Stomach (tissue), 8 donors: ENCODE measurements at regions not wholly inside any gene's neighbourhood (a gene's known extent, or its start where the extent isn't known, plus 50 kb on each side); places are given as distances from the start of the nearest gene placed in this dataset.

Experiments
- DNase-seq, 2 donors: peaks; one replicate each; pipeline versions ENCODE4 v3.0.0 to v3.0.0-alpha.2; 2013 to 2019
- H3K27ac ChIP-seq, 5 donors: fragments of 200-600 bp in 4 of 5; sonication (generic) in 4 of 5; one replicate each; pipeline ENCODE4 v1.5.1; 2013 to 2019; ENCODE audit warnings: mild to moderate bottlenecking in 1 of 5, moderate library complexity in 1 of 5
- H3K27me3 ChIP-seq, 3 donors: fragments of 200-600 bp; sonication (generic); one replicate each; pipeline ENCODE4 v1.5.1; 2017 to 2019; ENCODE audit warnings: mixed run types in 1 of 3
- H3K36me3 ChIP-seq, 4 donors: fragments of 200-600 bp; sonication (generic); 1 replicate in 3 of 4; 2 replicates in 1 of 4; pipeline ENCODE4 v1.5.1; 2016 to 2019
- H3K4me1 ChIP-seq, 4 donors: fragments of 200-600 bp; sonication (generic); one replicate each; pipeline ENCODE4 v1.5.1; 2016 to 2019
- H3K4me3 ChIP-seq, 4 donors: fragments of 200-600 bp; sonication (generic) in 3 of 4; one replicate each; pipeline ENCODE4 v1.5.1; 2016 to 2019; ENCODE audit warnings: mild to moderate bottlenecking in 1 of 4
- H3K9me3 ChIP-seq, 4 donors: fragments of 200-600 bp; sonication (generic); one replicate each; pipeline ENCODE4 v1.5.1; 2016 to 2019
- EP300 ChIP-seq: sonication (generic); formaldehyde crosslinking; IDR thresholded peaks from one replicate; pipeline ENCODE4 v1.6.1; 2017; ENCODE audit warnings: antibody characterized with exemption
- POLR2A ChIP-seq, 4 donors: fragments of 450-650 bp; IDR thresholded peaks; one replicate each; pipeline ENCODE4 v1.6.1; 2016; ENCODE audit warnings: antibody characterized with exemption in 4 of 4, control low read depth in 2 of 4, mild to moderate bottlenecking in 1 of 4, moderate library complexity in 1 of 4
- POLR2AphosphoS5 ChIP-seq, 3 donors: sonication (generic); formaldehyde crosslinking; IDR thresholded peaks; one replicate each; pipeline ENCODE4 v1.6.1; 2016; ENCODE audit warnings: antibody characterized with exemption in 3 of 3
- WGBS, 5 donors: extraction: QIAGEN DNeasy Blood & Tissue Kit in 3 of 5; methylation state at CpG; one replicate each; pipeline versions ENCODE4 v1.1.5 to v1.1.7; 2013 to 2018; 5-methylcytosine and 5-hydroxymethylcytosine counted together
- intact Hi-C: fragments of 100-400 bp; cut with DNase I; formaldehyde crosslinking; loops from one replicate; pipeline ENCODE4 v1.15.1; 2023; ENCODE audit warnings: low total_unique reads
- TF ChIP-seq, protein P1 (sequence below), 7 experiments: fragments of 450-650 bp in 4 of 7; fragments of 200-600 bp in 3 of 7; sonication (generic) in 3 of 7; IDR thresholded peaks; one replicate each; pipeline ENCODE4 v1.5.1; 2016 to 2019; ENCODE audit warnings: antibody characterized with exemption in 7 of 7, control low read depth in 2 of 7, mild to moderate bottlenecking in 1 of 7
- donor health status: healthy with polysubstance abuse.
- donor health status: Bipolar disorder and iron deficiency.
- donor health status: healthy.

DNA sequence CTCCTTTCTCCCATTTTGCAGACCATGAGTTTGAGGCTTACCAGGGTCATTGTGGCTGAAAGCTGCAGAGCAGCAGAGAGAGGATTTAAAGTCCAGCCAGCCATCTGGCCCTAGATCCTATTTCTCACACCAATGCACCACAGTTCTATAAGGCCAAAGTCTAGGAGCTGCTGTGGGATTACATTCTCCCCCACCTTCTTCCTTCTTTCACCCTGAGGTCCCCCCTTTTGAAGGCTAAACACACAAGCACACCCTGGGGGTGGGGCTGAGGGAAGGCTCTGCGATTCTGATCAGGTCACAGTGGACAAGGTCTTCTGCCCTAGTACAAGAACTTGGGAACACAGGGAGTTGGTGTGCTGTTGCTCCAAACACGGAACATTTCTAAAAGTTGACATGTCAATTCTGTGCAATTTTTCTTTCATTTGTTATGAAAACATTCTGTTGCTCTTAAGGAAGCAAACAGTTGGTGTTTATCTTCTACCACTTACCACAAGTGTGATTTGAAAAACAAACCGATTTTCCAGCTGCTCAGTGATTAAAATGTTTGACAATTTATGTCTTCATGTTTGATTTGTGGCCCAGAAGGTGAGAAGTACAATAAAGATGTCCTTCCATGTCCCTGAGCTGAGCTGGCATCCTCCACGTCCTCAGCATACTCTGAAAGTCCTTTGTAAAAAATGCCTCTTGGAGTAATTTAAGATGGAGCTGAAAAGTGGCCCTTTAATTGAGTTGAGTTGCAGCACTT lies 271.6 kb upstream of the PPP2R2D start:
- no peaks in the 10 kb centered on the region for H3K27me3 ChIP-seq
- WGBS, 5 donors, result 16 to 35% (median 23%) methylated on average over 4 of the region's 4 CpGs
- DNase-seq, result no peak
- no peak overlapping the region for H3K4me3 ChIP-seq
- intact Hi-C loops, result no loop called here
- H3K4me1 ChIP-seq, result peaks cover 0 to 3% (median 0%) of the 10 kb centered on the region in 4 donors
- H3K36me3 ChIP-seq, result no peaks in the 10 kb centered on the region
- H3K27ac ChIP-seq, result no peak overlapping the region
- TF ChIP-seq POLR2AphosphoS5 (IDR thresholded peaks at IDR 0.05) (no peak), POLR2A (IDR thresholded peaks at IDR 0.05) (no peak), EP300 (no peak)
- TF ChIP-seq, protein P1, sequence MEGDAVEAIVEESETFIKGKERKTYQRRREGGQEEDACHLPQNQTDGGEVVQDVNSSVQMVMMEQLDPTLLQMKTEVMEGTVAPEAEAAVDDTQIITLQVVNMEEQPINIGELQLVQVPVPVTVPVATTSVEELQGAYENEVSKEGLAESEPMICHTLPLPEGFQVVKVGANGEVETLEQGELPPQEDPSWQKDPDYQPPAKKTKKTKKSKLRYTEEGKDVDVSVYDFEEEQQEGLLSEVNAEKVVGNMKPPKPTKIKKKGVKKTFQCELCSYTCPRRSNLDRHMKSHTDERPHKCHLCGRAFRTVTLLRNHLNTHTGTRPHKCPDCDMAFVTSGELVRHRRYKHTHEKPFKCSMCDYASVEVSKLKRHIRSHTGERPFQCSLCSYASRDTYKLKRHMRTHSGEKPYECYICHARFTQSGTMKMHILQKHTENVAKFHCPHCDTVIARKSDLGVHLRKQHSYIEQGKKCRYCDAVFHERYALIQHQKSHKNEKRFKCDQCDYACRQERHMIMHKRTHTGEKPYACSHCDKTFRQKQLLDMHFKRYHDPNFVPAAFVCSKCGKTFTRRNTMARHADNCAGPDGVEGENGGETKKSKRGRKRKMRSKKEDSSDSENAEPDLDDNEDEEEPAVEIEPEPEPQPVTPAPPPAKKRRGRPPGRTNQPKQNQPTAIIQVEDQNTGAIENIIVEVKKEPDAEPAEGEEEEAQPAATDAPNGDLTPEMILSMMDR (IDR thresholded peaks at IDR 0.05), result no peak
- peaks cover 0 to 10% (median 5%) of the 10 kb centered on the region in 4 donors for H3K9me3 ChIP-seq

DNA sequence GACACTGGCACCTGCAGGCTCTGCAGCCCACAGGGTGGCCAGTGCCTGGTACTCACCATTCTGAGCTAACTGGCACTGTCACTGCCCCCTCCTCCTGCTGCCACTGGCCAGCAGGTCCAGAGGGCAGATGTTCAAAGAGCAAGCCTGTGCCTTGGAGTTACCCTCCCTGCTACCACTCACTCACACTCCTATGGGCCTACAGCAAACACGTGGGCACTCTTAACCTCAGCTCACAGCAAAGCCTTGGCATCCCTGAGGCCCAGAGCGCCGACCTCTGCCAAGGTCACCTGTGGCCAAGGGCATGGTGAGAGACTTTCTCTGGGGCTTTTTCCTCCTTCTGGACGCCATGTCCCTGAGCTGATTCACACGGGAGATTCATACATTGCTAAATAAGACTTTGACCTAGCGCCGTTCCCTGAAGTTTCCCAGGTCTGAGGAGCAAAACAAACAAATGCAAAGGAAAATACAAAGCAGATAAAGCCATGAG lies 270.0 kb upstream of the PPP2R2D start:
- Histone ChIP-seq H3K27me3 (no peaks in the 10 kb centered on the region), H3K36me3 (no peaks in the 10 kb centered on the region), H3K9me3 (peaks cover 0 to 15% (median 5%) of the 10 kb centered on the region in 4 donors), H3K4me1 (peaks cover 0 to 3% (median 0%) of the 10 kb centered on the region in 4 donors), H3K4me3 (no peak overlapping the region), H3K27ac (peak overlapping the region in 3 of 5 donors; percentile 30 to 48 (median 43))
- 58 to 71% (median 59%) methylated on average over 7 of the region's 7 CpGs for WGBS, 5 donors
- TF ChIP-seq, protein P1 (IDR thresholded peaks at IDR 0.05), result no peak
- TF ChIP-seq POLR2A (IDR thresholded peaks at IDR 0.05) (no peak), POLR2AphosphoS5 (IDR thresholded peaks at IDR 0.05) (peak in 1 of 3 donors; percentile 36), EP300 (no peak)
- DNase-seq, result peak in 1 of 2 donors; percentile 58
- intact Hi-C loops, result no loop called here

DNA sequence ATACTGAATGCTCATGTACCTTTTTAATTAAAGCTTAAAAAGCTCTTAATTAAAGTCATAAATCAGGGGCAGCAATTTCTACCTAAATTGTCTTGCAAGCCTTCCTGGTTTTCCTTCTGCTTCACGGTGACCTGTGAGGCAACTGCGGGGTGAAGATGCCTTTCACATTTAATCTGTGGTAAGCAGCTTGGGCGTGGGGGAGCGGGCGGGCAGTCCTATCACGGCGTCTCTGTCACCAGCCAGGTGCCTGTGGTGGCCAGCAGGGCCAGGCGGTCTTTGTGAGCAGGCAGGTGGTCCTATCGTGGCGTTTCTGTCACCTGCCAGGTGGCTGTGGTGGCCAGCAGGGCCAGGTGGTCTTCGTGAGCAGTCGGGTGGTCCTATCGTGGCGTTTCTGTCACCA lies 269.2 kb upstream of the PPP2R2D start:
- TF ChIP-seq, protein P1 (IDR thresholded peaks at IDR 0.05), result no peak
- TF ChIP-seq EP300 (no peak), POLR2AphosphoS5 (IDR thresholded peaks at IDR 0.05) (no peak), POLR2A (IDR thresholded peaks at IDR 0.05) (no peak)
- no peaks in the 10 kb centered on the region for H3K36me3 ChIP-seq
- DNase-seq, result no peak
- H3K4me1 ChIP-seq, result peaks cover 0 to 3% (median 0%) of the 10 kb centered on the region in 4 donors
- H3K27ac ChIP-seq, result no peak overlapping the region
- H3K9me3 ChIP-seq, result peaks cover 0 to 15% (median 5%) of the 10 kb centered on the region in 4 donors
- 85 to 92% (median 88%) methylated on average over 7 to 14 of the region's 14 CpGs for WGBS, 5 donors
- H3K4me3 ChIP-seq, result no peak overlapping the region
- intact Hi-C loops, result no loop called here
- H3K27me3 ChIP-seq, result no peaks in the 10 kb centered on the region

DNA sequence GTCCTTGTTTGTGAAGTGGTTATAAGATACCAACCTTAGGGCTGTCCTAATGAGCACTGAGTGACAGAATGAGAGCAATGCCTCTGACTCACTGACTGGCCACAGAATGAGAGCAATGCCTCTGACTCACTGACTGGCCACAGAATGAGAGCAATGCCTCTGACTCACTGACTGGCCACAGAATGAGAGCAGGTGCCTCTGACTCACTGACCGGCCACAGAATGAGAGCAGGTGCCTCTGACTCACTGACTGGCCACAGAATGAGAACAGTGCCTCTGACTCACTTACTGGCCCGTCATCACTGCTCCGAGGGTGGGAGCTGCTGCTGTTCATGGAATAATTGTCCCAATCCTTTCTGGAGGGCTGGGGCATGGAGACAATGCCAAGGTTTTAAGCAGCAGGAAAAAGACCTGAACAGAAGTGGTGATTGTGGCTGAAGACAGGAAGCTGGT lies 265.2 kb upstream of the PPP2R2D start:
- H3K36me3 ChIP-seq, result no peaks in the 10 kb centered on the region
- H3K27ac ChIP-seq, result peak overlapping the region in 1 of 5 donors; percentile 38
- H3K4me1 ChIP-seq, result peaks cover 0 to 2% (median 0%) of the 10 kb centered on the region in 4 donors
- no peaks in the 10 kb centered on the region for H3K27me3 ChIP-seq
- no peak for TF ChIP-seq POLR2AphosphoS5 (IDR thresholded peaks at IDR 0.05)
- peak in 1 of 2 donors; percentile 71 for DNase-seq
- WGBS, 5 donors, result 26 to 41% (median 34%) methylated on average over 3 of the region's 3 CpGs
- intact Hi-C loops, result no loop called here
- peaks cover 0 to 21% (median 13%) of the 10 kb centered on the region in 4 donors for H3K9me3 ChIP-seq
- no peak overlapping the region for H3K4me3 ChIP-seq

DNA sequence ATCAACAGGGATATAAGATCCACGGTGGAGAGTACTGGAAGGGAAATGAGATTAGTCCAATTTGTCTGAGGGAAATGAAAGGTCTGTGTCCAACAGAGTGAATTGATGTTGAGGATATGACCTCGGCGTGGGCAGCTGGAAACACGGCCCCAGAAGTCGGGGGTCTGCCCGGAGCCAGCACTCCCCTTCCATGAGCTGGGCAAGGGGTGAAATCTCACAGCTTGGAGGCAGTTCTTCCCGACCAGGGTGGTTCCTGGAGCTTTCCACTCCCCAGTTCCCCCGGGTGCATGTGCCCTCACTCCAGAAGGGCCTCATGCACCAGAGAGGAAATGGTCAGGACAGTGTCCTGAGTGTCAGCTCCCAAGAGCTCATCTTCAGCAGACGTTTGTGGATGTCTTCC lies 264.7 kb upstream of the PPP2R2D start:
- no peak overlapping the region for H3K4me3 ChIP-seq
- H3K4me1 ChIP-seq, result no peaks in the 10 kb centered on the region
- no peak for DNase-seq
- TF ChIP-seq POLR2AphosphoS5 (IDR thresholded peaks at IDR 0.05) (no peak), EP300 (no peak), POLR2A (IDR thresholded peaks at IDR 0.05) (no peak)
- intact Hi-C loops, result no loop called here
- WGBS, 5 donors, result 70 to 83% (median 77%) methylated on average over 9 of the region's 9 CpGs
- no peaks in the 10 kb centered on the region for H3K36me3 ChIP-seq
- peak overlapping the region in 1 of 5 donors; percentile 38 for H3K27ac ChIP-seq
- H3K27me3 ChIP-seq, result no peaks in the 10 kb centered on the region
- H3K9me3 ChIP-seq, result peaks cover 0 to 21% (median 13%) of the 10 kb centered on the region in 4 donors
